Endothelial cell of umbilical vein (primary cell): ENCODE measurements at regions not wholly inside any gene's neighbourhood (a gene's known extent, or its start where the extent isn't known, plus 50 kb on each side); places are given as distances from the start of the nearest gene placed in this dataset.

Experiments used
- BruUV-seq: library from RNA; stranded (reverse); fragments of 400-500 nt; replicated peaks from 2 replicates; lab custom pipeline; 2021; lab: Mats Ljungman, UMichigan
- CTCF ChIA-PET: fragments of 300-600, 350-600 bp; sonication (Branson Sonifier 250); formaldehyde crosslinking; loops from one replicate; lab custom pipeline; 2021; ENCODE audit warnings: antibody characterized with exemption, inconsistent platforms; lab: Charles Lee
- POLR2A ChIA-PET: fragments of 300-600, 350-600 bp; sonication (Branson Sonifier 250); formaldehyde crosslinking; loops from one replicate; lab custom pipeline; 2021; ENCODE audit warnings: antibody characterized with exemption, inconsistent platforms; lab: Charles Lee
- DNase-seq: peaks from one replicate; pipeline ENCODE4 v3.0.0-alpha.2; 2011; ENCODE audit warnings: low read depth, low spot score
- FAIRE-seq: peaks from 2 replicates; lab custom pipeline; 2011; peaks lifted over from hg19 to GRCh38; lab: Jason Lieb, UNC
- H2AFZ ChIP-seq: 2 replicates; pipeline ENCODE4 v1.6.0; 2012; ENCODE audit warnings: low read depth, low read length, control low read depth, inconsistent platforms
- H3K27ac ChIP-seq: 2 replicates; pipeline ENCODE4 v1.5.1; 2011; ENCODE audit warnings: low read depth, mild to moderate bottlenecking, control low read depth, low read length, moderate library complexity; ENCODE audit not compliant: insufficient read depth
- H3K27me3 ChIP-seq, 2 experiments: 2 replicates each; pipeline versions ENCODE4 v1.6.0 to v1.6.1; 2011; ENCODE audit warnings: low read length in 2 of 2, mixed read lengths in 1 of 2; ENCODE audit not compliant: control insufficient read depth in 2 of 2, insufficient read depth in 2 of 2
- H3K36me3 ChIP-seq, 2 experiments: 2 replicates in 1 of 2; 3 replicates in 1 of 2; pipeline ENCODE4 v1.5.1; 2011; ENCODE audit warnings: low read length in 2 of 2, mild to moderate bottlenecking in 1 of 2, moderate library complexity in 1 of 2; ENCODE audit not compliant: control insufficient read depth in 2 of 2, insufficient read depth in 2 of 2; ENCODE audit errors: extremely low read depth in 1 of 2
- H3K4me1 ChIP-seq: 3 replicates; pipeline ENCODE4 v1.5.1; 2011; ENCODE audit warnings: mild to moderate bottlenecking, low read length; ENCODE audit not compliant: control insufficient read depth, insufficient read depth; ENCODE audit errors: extremely low read depth
- H3K4me2 ChIP-seq: 2 replicates; pipeline ENCODE4 v1.6.1; 2011; ENCODE audit warnings: low read length, control low read depth, mixed read lengths; ENCODE audit not compliant: insufficient read depth
- H3K4me3 ChIP-seq, 3 experiments: fragments of 200-600 bp in 1 of 3; sonication (generic), shearing (Covaris generic) in 1 of 3; replicated peaks in 1 of 3; 2 replicates each; pipeline ENCODE4 v1.5.1; 2011 to 2016; ENCODE audit warnings: control low read depth in 3 of 3, low read length in 3 of 3, mild to moderate bottlenecking in 2 of 3, inconsistent platforms in 1 of 3, low read depth in 1 of 3, moderate library complexity in 1 of 3; ENCODE audit not compliant: insufficient read depth in 1 of 3
- H3K79me2 ChIP-seq: 2 replicates; pipeline ENCODE4 v1.6.0; 2012; ENCODE audit warnings: low read length, inconsistent platforms; ENCODE audit not compliant: control insufficient read depth, insufficient read depth
- H3K9ac ChIP-seq: replicated peaks from 2 replicates; pipeline ENCODE3; 2011; ENCODE audit warnings: low read length, control low read depth; ENCODE audit not compliant: insufficient read depth; ENCODE audit errors: extremely low read depth
- H3K9me1 ChIP-seq: replicated peaks from 3 replicates; pipeline ENCODE4 v1.6.0; 2011; ENCODE audit warnings: mild to moderate bottlenecking, low read length; ENCODE audit not compliant: control insufficient read depth, insufficient read depth; ENCODE audit errors: extremely low read depth
- H3K9me3 ChIP-seq: replicated peaks from 2 replicates; pipeline ENCODE4 v1.5.1; 2012; ENCODE audit warnings: low read length, inconsistent platforms; ENCODE audit not compliant: control insufficient read depth, insufficient read depth
- H4K20me1 ChIP-seq: replicated peaks from 2 replicates; pipeline ENCODE3; 2011; ENCODE audit warnings: mild to moderate bottlenecking, low read length; ENCODE audit not compliant: control insufficient read depth, insufficient read depth; ENCODE audit errors: extremely low read depth
- CTCF ChIP-seq, 2 donors: IDR thresholded peaks; 1 replicate in 1 of 2; 2 replicates in 1 of 2; pipeline ENCODE4 v1.5.1; 2011; ENCODE audit warnings: low read length in 2 of 2, mild to moderate bottlenecking in 2 of 2, moderate library complexity in 2 of 2, control low read depth in 1 of 2, inconsistent platforms in 1 of 2, low read depth in 1 of 2; ENCODE audit not compliant: insufficient read depth in 1 of 2; ENCODE audit errors: extremely low read depth in 1 of 2
- EZH2 ChIP-seq: IDR thresholded peaks from 2 replicates; pipeline ENCODE4 v1.6.1; 2012; ENCODE audit warnings: borderline replicate concordance, low read depth, mild to moderate bottlenecking, moderate library complexity, low read length, inconsistent platforms; ENCODE audit not compliant: severe bottlenecking
- FOS ChIP-seq: IDR thresholded peaks from 2 replicates; pipeline ENCODE4 v1.6.1; 2011; ENCODE audit warnings: mild to moderate bottlenecking, low read length, moderate library complexity, borderline replicate concordance; ENCODE audit not compliant: insufficient read depth
- GATA2 ChIP-seq: IDR thresholded peaks from 2 replicates; pipeline ENCODE4 v1.7.0; 2011; ENCODE audit warnings: low read depth, mild to moderate bottlenecking, moderate library complexity, mixed read lengths, low read length; ENCODE audit not compliant: insufficient read length, insufficient read depth
- JUN ChIP-seq: IDR thresholded peaks from 2 replicates; pipeline ENCODE4 v1.6.1; 2011; ENCODE audit warnings: borderline replicate concordance, low read depth; ENCODE audit not compliant: insufficient read length, insufficient read depth
- MAX ChIP-seq: IDR thresholded peaks from 2 replicates; pipeline ENCODE4 v1.6.1; 2011; ENCODE audit not compliant: insufficient read depth, insufficient read length
- MYC ChIP-seq: IDR thresholded peaks from one replicate; pipeline ENCODE4 v1.6.1; 2011; ENCODE audit warnings: mild to moderate bottlenecking, low read depth, low read length
- POLR2A ChIP-seq: IDR thresholded peaks from 2 replicates; pipeline ENCODE4 v1.6.1; 2012; ENCODE audit warnings: low read depth, mild to moderate bottlenecking, control low read depth, low read length
- POLR2AphosphoS5 ChIP-seq: IDR thresholded peaks from 2 replicates; pipeline ENCODE4 v1.6.1; 2012; ENCODE audit warnings: low read depth, mild to moderate bottlenecking, control low read depth, low read length, moderate library complexity; ENCODE audit not compliant: insufficient read depth
- dilution Hi-C: fragments of 300-500 bp; cut with MboI; formaldehyde crosslinking; loops from one replicate; pipeline ENCODE4 v1.15.0; 2019; ENCODE audit warnings: low sequenced_read_pairs; ENCODE audit not compliant: extremely low pct_ligation_motif_present
- intact Hi-C: fragments of 100-400 bp; cut with micrococcal nuclease; formaldehyde crosslinking; loops from one replicate; pipeline ENCODE4 v1.10.0; 2022

GRCh38 chr3:19799115-19799514, 134.9 kb downstream of the EFHB start:
- intact Hi-C loops (no loop called here), dilution Hi-C loops (no loop called here)
- no peaks in the 10 kb centered on the region for H3K4me1 ChIP-seq
- H3K79me2 ChIP-seq, result no peaks in the 10 kb centered on the region
- no peak for DNase-seq
- H3K27me3 ChIP-seq, result no peaks in the 10 kb centered on the region
- ChIA-PET CTCF (no interaction called here), POLR2A (no interaction called here)
- no peak overlapping the region for H3K4me2 ChIP-seq
- no peak overlapping the region for H3K9ac ChIP-seq
- H3K9me3 ChIP-seq, result peaks cover 2% of the 10 kb centered on the region
- no TSS peak for BruUV-seq
- TF ChIP-seq CTCF (IDR thresholded peaks at IDR 0.05; ENCODE audit: extremely low read depth in 1 of 2, insufficient read depth in 1 of 2, low read depth in 1 of 2, low read length in 2 of 2) (no peak), MAX (no peak), GATA2 (no peak), JUN (no peak), POLR2AphosphoS5 (no peak), POLR2A (no peak), MYC (no peak), EZH2 (no peak), FOS (no peak)
- H3K27ac ChIP-seq, result no peak overlapping the region
- no peaks in the 10 kb centered on the region for H3K36me3 ChIP-seq
- FAIRE-seq, result no peak
- no peaks in the 10 kb centered on the region for H4K20me1 ChIP-seq
- H3K9me1 ChIP-seq, result no peaks in the 10 kb centered on the region
- H2AFZ ChIP-seq, result no peak overlapping the region
- no peak overlapping the region for H3K4me3 ChIP-seq
